H1 (cell line): ENCODE measurements at regions not wholly inside any gene's neighbourhood (a gene's known extent, or its start where the extent isn't known, plus 50 kb on each side); places are given as distances from the start of the nearest gene placed in this dataset.

Experiments
- CEBPB ChIP-seq: IDR thresholded peaks from 2 replicates; pipeline ENCODE4 v1.6.1; 2012; ENCODE audit warnings: low read depth, low read length
- EGR1 ChIP-seq: IDR thresholded peaks from 2 replicates; pipeline ENCODE4 v1.6.1; 2011; ENCODE audit warnings: low read depth, low read length, borderline replicate concordance
- EZH2 ChIP-seq: fragments of 200-600 bp; sonication (generic); IDR thresholded peaks from 2 replicates; pipeline ENCODE4 v1.7.1; 2012; ENCODE audit warnings: low read depth, mild to moderate bottlenecking, moderate library complexity, low read length, inconsistent platforms; ENCODE audit not compliant: severe bottlenecking
- HDAC2 ChIP-seq, 2 experiments: fragments of 300-600 bp in 1 of 2; sonication (generic) in 1 of 2; IDR thresholded peaks; 2 replicates each; pipeline ENCODE4 v1.6.1; 2011 to 2012; ENCODE audit warnings: low read depth in 2 of 2, low read length in 2 of 2, mild to moderate bottlenecking in 2 of 2, moderate library complexity in 2 of 2, borderline replicate concordance in 1 of 2, inconsistent platforms in 1 of 2
- POLR2A ChIP-seq, 2 experiments: IDR thresholded peaks; 1 replicate in 1 of 2; 2 replicates in 1 of 2; pipeline ENCODE4 v1.6.1; 2011; ENCODE audit warnings: low read depth in 2 of 2, low read length in 2 of 2, mild to moderate bottlenecking in 2 of 2; ENCODE audit errors: control extremely low read depth in 1 of 2
- POLR2AphosphoS5 ChIP-seq: IDR thresholded peaks from 2 replicates; pipeline ENCODE4 v1.6.1; 2011; ENCODE audit warnings: low read depth, low read length
- SRF ChIP-seq: IDR thresholded peaks from 2 replicates; pipeline ENCODE4 v1.6.1; 2011; ENCODE audit warnings: mild to moderate bottlenecking, low read depth, low read length, moderate library complexity
- TAF1 ChIP-seq: IDR thresholded peaks from 2 replicates; pipeline ENCODE4 v1.6.1; 2011; ENCODE audit warnings: mild to moderate bottlenecking, low read depth, low read length
- YY1 ChIP-seq: IDR thresholded peaks from 2 replicates; pipeline ENCODE4 v1.6.1; 2011; ENCODE audit warnings: low read depth, mild to moderate bottlenecking, low read length
- TF ChIP-seq, protein P1 (sequence below), 3 experiments: IDR thresholded peaks; 1 replicate in 2 of 3; 2 replicates in 1 of 3; pipeline versions ENCODE4 v1.5.1 to v1.6.1; 2011; ENCODE audit warnings: low read length in 3 of 3, mild to moderate bottlenecking in 3 of 3, inconsistent platforms in 2 of 3, low read depth in 1 of 3, moderate library complexity in 1 of 3; ENCODE audit not compliant: insufficient read depth in 1 of 3; ENCODE audit errors: control extremely low read depth in 1 of 3

DNA sequence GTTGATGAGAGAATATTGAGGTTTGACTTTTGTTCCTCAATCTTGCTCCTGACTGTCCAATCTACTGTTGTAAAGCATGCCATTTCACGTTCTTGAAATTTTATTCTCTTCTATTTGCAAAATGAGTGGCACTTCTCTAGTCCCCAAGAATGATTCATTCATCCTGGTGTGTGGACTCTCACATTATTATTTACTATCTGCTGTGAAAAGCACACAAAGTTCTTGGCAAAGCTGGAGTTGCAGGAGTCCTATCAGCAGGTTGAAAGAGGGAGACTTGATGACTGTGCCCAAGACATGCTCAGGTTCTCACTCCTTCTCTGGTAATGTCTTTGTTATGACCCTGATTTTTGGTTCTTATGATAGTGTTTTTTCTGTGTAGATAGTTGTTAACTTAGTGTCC is 382.6 kb downstream of the DMRTA1 start:
- TF ChIP-seq, protein P1, sequence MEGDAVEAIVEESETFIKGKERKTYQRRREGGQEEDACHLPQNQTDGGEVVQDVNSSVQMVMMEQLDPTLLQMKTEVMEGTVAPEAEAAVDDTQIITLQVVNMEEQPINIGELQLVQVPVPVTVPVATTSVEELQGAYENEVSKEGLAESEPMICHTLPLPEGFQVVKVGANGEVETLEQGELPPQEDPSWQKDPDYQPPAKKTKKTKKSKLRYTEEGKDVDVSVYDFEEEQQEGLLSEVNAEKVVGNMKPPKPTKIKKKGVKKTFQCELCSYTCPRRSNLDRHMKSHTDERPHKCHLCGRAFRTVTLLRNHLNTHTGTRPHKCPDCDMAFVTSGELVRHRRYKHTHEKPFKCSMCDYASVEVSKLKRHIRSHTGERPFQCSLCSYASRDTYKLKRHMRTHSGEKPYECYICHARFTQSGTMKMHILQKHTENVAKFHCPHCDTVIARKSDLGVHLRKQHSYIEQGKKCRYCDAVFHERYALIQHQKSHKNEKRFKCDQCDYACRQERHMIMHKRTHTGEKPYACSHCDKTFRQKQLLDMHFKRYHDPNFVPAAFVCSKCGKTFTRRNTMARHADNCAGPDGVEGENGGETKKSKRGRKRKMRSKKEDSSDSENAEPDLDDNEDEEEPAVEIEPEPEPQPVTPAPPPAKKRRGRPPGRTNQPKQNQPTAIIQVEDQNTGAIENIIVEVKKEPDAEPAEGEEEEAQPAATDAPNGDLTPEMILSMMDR (IDR thresholded peaks at IDR 0.05; ENCODE audit: control extremely low read depth in 1 of 3, insufficient read depth in 1 of 3, low read depth in 1 of 3, low read length in 3 of 3) = no peak
- no peak for TF ChIP-seq POLR2A (IDR thresholded peaks at IDR 0.05; ENCODE audit: control extremely low read depth in 1 of 2, low read depth in 2 of 2, low read length in 2 of 2)
- TF ChIP-seq CEBPB = no peak
- TF ChIP-seq POLR2AphosphoS5 = no peak
- TF ChIP-seq SRF = no peak
- TF ChIP-seq EGR1 = no peak
- no peak for TF ChIP-seq YY1
- no peak for TF ChIP-seq HDAC2 (IDR thresholded peaks at IDR 0.05; ENCODE audit: borderline replicate concordance in 1 of 2, low read depth in 2 of 2, low read length in 2 of 2)
- TF ChIP-seq TAF1 = no peak
- no peak for TF ChIP-seq EZH2
